ENCODE measurements at regions not wholly inside any gene's neighbourhood (a gene's known extent, or its start where the extent isn't known, plus 50 kb on each side); places are given as distances from the start of the nearest gene placed in this dataset.

- no peak overlapping the region for H2AFZ ChIP-seq (replicated peaks; ENCODE audit: low read length, poor library complexity)
- H4K5ac ChIP-seq (ENCODE audit: low read depth, low read length) = no peak overlapping the region
- no peaks in the 10 kb centered on the region for H3K4me1 ChIP-seq (ENCODE audit: control insufficient read depth, insufficient read depth, low read length)
- CTCF ChIA-PET = no interaction called here
- H3K4me3 ChIP-seq (ENCODE audit: insufficient read depth, low read depth, low read length) = no peak overlapping the region
- in situ Hi-C loops (cut with MboI; ENCODE audit: low sequenced_read_pairs) (no loop called here), intact Hi-C loops (cut with micrococcal nuclease) (no loop called here), dilution Hi-C loops (cut with HindIII; ENCODE audit: low sequenced_read_pairs, unreplicated experiment) (no loop called here)
- no peak overlapping the region for H2BK120ac ChIP-seq (ENCODE audit: low read depth, low read length)
- peaks cover 9% of the 10 kb centered on the region for H3K9me3 ChIP-seq (ENCODE audit: control insufficient read depth, insufficient read depth, low read length)
- no peak overlapping the region for H2BK20ac ChIP-seq (ENCODE audit: low read depth, low read length)
- no CpG with 5 or more reads among the region's 2 CpGs for WGBS, 2 experiments (ENCODE audit: extremely low coverage in 2 of 2, insufficient read length in 1 of 2)
- POLR2A ChIA-PET (ENCODE audit: unreplicated experiment) = no interaction called here
- H3K14ac ChIP-seq (replicated peaks; ENCODE audit: low read depth, low read length) = no peak overlapping the region
- H3K9me1 ChIP-seq (ENCODE audit: insufficient read depth, low read length) = no peaks in the 10 kb centered on the region
- H2AK9ac ChIP-seq (replicated peaks; ENCODE audit: low read depth, low read length, poor library complexity) = no peak overlapping the region
- no peaks in the 10 kb centered on the region for H3K36me3 ChIP-seq (ENCODE audit: control insufficient read depth, insufficient read depth, low read length)
- no peak overlapping the region for H3K27ac ChIP-seq (ENCODE audit: insufficient read depth, low read length)
- H3K56ac ChIP-seq (ENCODE audit: extremely low read depth, insufficient read depth, low read length) = no peak overlapping the region
- no peak overlapping the region for H3K4ac ChIP-seq (ENCODE audit: low read depth, low read length)
- no peak for DNase-seq
- H4K91ac ChIP-seq (ENCODE audit: insufficient read depth, low read depth, low read length) = no peak overlapping the region
- no peak overlapping the region for H2AK5ac ChIP-seq (ENCODE audit: low read depth, low read length)
- no peak for ATAC-seq (ENCODE audit: low read depth)
- TF ChIP-seq NFE2L2 (IDR thresholded peaks at IDR 0.05; ENCODE audit: low read depth, low read length) (no peak), USF2 (IDR thresholded peaks at IDR 0.05; ENCODE audit: low read depth, low read length) (no peak), POLR2A (IDR thresholded peaks at IDR 0.05; ENCODE audit: low read depth, low read length) (no peak), RFX5 (IDR thresholded peaks at IDR 0.05; ENCODE audit: low read depth, low read length) (no peak), MXI1 (IDR thresholded peaks at IDR 0.05; ENCODE audit: borderline replicate concordance, low read depth, low read length) (no peak), MAZ (IDR thresholded peaks at IDR 0.05; ENCODE audit: borderline replicate concordance, low read depth, low read length) (no peak)
- BruUV-seq (replicated peaks) = no TSS peak
- H4K8ac ChIP-seq (ENCODE audit: low read depth in 2 of 2, low read length in 2 of 2) = no peak overlapping the region
- no peak overlapping the region for H2BK5ac ChIP-seq (ENCODE audit: low read depth, low read length, poor library complexity, severe bottlenecking)
- no peaks in the 10 kb centered on the region for H4K20me1 ChIP-seq (ENCODE audit: insufficient read depth, low read length)
- H3K23ac ChIP-seq (ENCODE audit: low read depth, low read length) = no peak overlapping the region
- H3K79me1 ChIP-seq (ENCODE audit: low read depth in 1 of 2, low read length in 2 of 2) = no peaks in the 10 kb centered on the region
- no peak overlapping the region for H3K9ac ChIP-seq (ENCODE audit: low read depth, low read length)
- H3K27me3 ChIP-seq (ENCODE audit: control insufficient read depth, insufficient read depth, low read length) = no peaks in the 10 kb centered on the region
- no peak overlapping the region for H3K4me2 ChIP-seq (ENCODE audit: low read depth, low read length)
- no peak overlapping the region for H2BK15ac ChIP-seq (ENCODE audit: low read depth, low read length)
- H3K18ac ChIP-seq (ENCODE audit: low read depth, low read length) = no peak overlapping the region
These were observed 1729.3 kb downstream of the C4orf33 start for GRCh38 chr4:130825284-130825683.

Data from IMR-90 (cell line).